Esophagus mucosa (tissue), 1 donor: ENCODE measurements at regions not wholly inside any gene's neighbourhood (a gene's known extent, or its start where the extent isn't known, plus 50 kb on each side); places are given as distances from the start of the nearest gene placed in this dataset.
A peak's percentile ranks its signal among the peaks of the same experiment; 100 is the strongest.
"Not testable (repeated sequence)": the region's sequence is repeated elsewhere in the genome, so short reads cannot be mapped to it uniquely, and the experiment has no call there.

ENCODE experiments used
- ATAC-seq: fragments of 200-7000 bp; cut with Tn5 transposase; one replicate; pipeline ENCODE4 v1.9.1; 2020
- donor health status: DM: yes; HTN: yes; CAD: no.

DNA sequence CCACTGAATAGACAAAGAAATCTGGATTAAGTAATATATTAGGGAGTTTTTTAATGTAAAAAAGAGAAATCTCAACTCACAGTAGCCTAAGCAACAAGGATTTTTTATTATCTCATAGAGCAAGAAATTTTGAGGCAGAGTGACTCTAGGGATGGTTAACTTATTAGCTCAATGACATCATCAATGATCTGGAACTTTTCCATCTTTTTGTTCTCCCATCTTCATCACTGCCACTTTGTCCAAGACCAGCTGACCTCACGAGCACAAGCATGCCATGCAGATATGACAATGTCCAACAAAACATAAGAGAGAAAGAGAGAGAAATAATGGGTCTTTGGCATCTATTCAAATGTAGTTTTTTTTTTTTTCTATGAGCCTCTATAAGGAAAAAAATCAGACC is 211.8 kb upstream of the RND3 start:
- ATAC-seq = no peak

DNA sequence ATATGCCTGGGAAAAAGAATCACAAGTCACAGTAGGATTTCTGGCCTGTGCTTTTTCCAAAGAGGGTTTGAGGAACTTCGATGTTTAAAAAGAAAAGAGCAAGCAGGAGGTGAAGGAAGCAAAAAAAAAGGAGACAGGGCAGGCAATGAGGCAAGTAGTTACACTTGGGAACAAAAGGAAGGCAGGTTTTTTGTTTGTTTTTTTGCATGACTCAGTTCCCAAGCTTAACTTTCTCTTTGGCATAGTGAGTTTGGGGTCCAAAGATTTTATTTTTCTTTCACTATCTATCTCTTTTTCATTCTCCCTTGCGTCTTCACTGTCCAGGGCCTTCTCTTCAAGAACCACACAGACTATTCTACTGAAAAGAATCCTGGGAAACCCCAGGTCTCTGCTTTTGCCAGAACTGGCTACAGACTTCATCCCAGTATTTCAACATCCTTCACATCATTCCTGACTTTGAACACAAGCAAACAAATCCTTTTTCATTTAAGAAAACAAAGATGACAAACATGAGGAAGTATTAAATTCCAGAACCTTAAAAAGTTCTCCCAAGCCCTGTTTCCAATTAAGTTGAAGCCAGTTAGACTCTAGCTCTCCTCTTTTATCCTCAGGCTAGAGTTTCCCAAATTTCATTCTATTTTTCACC is 210.7 kb upstream of the RND3 start:
- no peak for ATAC-seq

DNA sequence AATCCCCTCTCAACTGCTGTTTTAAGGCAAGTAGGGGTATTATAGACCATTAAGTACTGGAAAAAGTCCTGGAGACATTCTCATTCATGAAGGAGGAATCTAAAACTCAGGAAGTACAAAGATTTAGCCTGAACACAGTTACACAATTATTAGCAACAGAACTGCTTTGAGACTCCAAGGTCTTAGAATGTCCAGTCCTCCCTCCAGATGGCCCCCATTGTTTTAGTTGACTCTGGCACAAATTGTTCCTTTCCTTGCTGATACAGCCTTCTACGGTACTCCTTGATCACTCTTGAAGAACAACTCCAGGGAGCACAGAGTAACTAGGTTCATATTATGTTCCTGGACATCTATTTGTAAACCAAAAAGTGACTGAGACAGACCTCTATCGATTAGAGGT is 210.1 kb upstream of the RND3 start:
- ATAC-seq = no peak

DNA sequence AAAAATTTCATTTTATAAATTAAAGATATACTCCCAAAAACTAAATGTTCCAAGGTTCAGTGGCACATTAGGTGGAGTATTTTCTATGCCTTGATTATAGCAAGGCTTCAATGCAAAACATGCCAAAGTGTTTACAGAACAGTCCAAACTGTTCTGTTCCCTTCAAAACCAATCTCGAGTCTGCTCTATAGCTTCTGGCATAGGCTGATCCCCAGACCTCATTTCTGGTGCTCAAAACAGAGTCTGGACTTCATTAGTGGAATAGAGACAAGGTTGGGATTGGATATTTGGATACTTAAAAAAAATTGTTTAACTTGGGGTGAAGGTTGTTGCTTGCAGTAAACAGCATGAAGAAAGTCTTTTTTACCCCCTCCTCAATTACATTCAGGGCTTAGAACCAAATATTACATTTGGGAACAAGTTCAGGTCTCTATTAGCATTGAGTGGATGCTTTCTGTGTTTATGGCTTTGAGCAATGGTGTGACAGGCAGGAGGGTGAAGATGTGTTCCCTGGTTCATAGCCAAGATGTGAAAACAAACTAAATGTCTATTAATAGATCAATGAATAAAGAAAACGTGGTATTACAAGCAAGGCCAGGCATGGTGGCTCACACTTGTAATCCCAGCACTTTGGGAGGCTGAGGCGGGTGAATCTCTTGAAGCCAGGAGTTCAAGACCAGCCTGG is 208.1 kb upstream of the RND3 start:
- no peak for ATAC-seq

DNA sequence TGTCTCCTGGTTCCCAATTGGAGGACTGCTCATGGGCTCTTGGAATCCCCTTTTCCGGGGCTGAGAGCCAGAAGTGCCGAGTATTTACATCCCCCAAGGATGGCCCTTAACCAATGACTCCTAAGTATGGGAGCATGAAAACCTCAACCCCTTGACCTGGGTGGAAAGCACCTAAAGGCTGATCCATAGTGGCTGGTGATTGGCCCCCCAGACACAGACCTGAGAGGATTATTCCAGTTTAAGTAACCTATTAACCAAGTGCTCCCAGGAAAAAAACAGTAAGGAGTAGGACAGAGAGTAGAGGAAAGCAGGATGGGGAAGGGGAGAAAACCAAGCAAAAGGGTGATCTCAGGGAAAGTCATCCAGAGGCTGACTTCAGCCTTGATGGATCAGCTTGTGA is 206.1 kb upstream of the RND3 start:
- no peak for ATAC-seq

DNA sequence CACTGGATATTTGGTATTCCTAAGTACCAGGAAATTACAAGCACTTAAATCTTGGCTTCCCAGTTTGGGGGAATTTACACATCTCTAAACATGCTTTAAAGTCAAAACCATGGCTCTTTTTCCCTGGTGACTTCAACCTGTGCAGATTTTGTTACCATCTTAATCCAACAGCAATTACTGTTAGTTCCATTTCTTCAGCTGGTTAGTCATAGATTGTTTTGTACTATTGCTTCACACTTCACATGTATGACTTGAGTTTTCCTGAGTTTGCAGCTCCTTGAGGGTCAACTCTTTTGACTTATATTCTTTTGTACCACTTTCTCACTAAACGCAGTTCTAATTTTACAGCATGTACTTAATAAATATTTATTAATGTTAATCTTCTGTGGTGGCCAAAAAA is 203.4 kb upstream of the RND3 start:
- no peak for ATAC-seq

DNA sequence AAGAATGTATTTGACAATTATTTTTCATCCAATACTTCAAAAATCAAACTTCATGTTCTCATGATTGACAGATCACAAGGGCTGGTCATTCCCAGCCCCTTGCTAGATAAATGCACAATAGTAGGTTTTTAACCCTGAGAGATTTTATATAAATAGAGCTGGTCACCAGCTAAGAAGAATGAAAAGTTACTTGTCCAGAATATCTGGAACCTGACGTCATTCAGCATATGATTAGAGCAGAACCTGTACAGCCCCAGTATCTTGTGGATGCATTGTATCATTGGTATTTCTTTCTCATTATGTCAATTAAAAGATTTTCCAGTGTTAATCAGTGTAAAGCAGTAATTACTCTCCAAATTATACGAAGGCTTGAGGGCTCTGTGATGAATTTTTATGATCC is 202.8 kb upstream of the RND3 start:
- ATAC-seq = no peak

DNA sequence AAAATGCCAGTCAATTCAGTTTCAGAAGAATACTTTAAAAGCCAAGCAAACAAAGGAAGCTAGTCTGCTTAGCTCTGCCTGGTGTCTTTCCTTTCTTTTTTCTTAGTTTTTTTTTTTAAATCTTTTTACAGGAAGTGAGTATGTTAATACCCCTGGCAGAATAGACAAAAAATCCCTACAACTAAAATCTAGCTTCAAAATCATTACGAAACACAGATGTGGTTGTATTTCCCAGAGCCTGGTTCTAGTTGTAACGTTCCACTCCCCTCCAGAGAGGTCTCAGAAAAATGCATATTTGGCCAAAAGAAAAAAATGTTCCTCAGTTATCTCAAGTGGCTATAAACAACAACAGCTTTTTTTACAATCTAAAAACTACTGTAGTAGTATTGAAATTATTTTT is 202.1 kb upstream of the RND3 start:
- ATAC-seq = no peak

DNA sequence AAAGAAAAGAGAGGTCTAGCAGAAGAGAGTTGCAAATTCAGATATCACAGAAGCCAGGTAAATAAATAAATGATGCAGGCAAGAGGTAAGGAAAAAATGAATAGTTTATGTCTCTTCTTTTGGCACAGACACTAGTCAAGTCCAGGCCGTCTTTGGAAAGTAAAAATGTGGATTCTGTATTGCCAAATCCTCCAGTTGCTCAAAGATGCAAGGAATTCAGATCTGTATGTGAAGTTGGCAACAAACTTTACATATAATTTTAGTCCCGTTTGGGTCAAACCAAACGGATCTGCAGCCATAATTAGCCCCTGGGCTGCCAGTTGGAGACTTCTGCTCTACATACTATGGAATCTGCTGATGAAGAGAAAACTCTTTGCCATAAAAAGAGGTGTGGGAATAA is 200.5 kb upstream of the RND3 start:
- no peak for ATAC-seq

DNA sequence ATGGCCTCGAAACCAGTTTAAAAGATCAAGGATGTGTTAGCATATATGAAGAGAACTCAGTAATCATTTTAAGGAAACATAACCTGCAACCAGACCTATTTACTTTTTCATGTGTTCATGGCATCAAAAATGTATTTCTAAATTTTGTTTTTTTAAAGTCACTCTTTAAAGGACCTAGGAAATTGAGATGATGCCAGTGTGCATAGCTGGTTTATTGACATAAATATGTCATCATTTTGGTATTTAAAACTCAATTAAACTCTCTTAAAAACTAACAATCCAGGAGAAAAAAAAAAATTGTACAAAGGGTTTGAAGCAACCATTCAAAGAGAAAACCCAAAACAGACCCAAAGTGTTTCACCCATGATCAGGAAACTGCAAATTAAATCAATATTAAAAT is 198.9 kb upstream of the RND3 start:
- ATAC-seq = no peak

DNA sequence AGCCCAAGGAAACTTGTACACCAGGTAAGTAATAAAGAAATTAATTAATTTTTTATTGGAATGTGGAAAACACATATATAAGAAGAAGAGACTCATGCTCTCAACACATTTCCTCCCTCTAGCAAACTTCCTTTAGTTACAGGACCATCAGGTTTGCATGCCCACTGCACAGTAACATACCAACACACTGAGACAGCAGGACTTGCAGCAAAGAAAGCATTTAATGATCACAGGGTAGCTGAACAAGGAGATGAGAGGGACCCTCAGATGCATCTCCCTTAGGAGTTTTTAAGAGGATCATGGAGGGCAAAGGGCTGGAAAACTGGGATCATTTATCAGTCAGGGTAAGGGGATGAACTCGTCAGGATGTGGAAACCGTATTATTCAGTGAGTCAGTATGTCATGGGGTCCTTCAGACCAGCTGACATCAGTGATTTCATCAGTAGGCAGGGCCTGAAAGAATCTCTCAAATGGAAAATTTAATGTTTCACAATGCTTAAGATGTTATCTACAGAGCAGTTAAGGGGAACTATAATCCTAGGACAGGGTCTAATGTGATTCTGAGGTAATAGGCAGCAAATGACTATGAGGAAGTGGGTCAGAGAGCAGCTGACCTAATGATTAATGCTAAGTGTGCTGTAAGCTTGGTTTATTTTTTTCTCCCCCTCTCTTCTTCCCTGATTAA is 193.8 kb upstream of the RND3 start:
- ATAC-seq = peak; percentile 38

DNA sequence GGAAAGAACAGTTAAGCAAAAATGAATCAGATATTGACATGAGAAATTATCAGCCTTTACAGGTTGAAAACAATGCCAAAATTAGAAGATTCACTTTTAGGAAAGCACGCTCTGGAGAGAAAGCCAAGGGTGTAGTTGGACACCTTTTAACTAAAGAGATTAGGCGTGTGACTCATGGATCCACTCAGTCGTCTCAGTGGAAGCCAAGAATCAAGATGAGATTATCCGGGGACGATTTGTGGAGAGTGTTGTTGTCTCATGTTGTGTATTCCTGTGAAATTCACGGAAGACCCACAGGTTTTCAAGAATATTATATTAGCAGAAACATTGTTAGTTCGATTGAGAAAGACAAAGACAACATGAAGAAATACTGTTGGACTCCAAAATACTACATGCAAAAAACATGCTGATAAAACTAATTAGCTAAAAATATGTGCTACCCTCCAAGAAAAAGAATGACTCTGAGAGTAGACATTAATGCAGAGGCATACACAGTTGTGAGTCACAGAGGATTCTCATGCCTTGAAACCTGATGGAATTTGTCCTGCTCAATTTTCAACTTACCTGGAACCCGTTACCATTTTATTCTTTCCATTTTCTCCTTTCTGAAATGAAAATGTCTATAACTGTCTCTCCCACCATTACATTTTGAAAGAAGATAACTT is 192.1 kb upstream of the RND3 start:
- no peak for ATAC-seq

DNA sequence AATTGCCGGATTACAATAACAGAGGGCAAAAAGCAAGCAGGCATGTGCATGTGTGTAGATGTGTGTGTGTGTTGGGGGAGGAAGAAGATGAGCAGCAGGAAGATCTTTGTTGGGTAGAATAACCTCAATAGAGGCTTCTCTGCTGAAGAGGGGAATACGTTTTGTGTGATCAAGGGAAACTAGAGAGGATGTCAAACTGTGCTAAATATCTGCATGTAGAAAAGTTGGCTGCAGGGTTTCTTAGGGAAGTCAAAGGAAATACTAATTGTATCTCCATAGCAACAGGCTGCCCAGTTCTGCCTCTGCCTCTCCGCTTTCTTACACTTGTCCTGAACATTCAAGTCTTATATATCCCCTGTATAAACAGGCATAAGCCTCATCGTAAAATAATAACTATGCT is 190.1 kb upstream of the RND3 start:
- ATAC-seq = no peak

DNA sequence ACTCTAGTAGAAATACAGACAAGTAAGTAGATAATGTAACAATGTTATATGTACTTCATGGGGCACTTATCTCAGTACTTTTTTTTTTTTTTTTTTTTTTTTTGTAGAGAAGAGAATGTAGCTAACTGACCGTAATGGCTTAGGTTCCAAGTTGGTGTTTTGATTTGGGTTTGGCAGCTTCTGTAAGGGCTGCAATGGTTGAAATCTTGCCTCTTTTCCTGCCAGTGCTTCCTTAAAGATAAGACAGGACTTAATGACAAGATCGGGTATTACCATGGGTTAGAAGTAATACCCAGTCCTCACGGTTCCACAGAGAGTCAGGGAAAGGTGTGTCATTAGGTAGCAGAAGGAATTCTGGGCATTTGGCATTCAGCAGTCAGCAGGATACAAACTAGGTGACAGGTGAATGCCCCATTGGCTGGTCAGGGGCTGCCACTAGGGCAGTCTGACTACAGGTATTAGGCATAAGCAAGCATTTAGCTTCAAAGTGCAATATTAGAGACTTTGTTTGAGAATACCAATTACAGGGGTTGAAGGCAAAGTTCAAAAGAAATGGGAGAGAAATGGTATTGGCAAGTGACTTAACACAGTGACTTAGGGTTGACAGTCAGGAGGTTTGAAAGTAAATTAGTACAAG is 189.4 kb upstream of the RND3 start:
- ATAC-seq = no peak

DNA sequence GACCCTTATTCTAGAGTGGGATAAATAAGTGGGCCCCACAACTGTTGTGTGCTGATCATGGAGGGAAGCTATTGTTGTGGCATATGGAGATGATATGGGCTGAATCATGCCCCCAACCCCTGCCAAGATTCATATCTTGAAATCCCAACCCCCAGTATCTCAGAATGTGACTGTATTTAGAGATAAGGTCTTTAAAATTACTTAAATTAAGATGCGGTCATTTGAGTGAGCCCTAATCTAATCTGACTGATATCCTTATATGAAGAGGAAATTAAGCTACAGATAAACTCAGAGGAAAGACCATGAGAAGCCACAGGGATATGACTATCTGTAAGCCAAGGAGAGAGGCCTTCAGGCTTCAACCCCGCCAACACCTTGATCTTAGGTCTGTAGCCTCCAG is 188.3 kb upstream of the RND3 start:
- ATAC-seq = no peak

DNA sequence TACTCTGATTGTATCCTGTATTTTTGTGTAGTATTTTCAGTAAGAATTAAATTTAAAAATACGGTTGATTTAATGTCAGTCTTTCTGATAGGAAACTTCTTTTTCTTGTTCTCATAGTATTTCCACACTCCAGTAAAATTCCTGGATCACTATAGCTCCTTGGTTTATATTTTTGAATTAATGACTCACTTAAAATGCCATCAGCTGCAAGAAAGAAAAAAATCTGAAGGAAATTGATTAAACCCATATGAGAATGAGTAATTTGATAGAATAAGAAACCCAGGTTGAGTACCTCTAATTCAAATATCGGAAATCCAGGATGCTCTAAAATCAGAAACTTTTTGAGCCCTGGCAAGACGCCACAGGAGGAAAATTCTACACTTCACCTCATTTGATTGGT is 186.8 kb upstream of the RND3 start:
- ATAC-seq = no peak

DNA sequence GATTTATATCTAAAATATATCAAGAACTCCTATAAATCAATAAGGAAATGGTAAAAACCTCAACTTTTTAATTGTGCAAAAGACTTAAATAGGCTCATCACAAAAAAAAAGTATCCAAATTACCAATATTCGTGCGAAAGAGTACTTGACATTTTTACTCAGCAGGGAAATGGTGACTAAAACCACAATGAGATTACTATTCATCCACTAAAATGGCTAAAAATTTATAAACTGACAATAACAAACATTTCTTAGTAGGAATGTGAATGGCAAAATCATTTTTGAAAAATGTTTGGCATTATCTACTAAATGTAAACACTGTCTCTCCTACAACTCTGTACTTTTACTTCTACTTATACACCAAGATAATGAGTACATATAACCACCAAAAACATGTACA is 184.8 kb upstream of the RND3 start:
- no peak for ATAC-seq

DNA sequence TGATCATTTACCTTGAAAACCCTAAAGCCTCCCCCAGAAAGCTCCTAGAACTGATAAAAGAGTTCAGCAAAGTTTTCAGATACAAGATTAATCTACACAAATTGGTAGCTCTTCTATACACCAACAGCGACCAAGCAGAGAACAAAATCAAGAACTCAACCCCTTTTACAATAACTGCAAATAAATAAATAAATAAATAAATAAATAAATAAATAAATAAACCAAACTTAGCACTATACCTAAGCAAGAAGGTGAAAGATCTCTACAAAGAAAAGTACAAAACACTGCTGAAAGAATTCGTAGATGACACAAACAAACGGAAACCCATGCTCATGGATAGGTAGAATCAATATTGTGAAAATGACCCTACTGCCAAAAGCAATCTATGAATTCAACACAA is 182.0 kb upstream of the RND3 start:
- ATAC-seq = no peak

DNA sequence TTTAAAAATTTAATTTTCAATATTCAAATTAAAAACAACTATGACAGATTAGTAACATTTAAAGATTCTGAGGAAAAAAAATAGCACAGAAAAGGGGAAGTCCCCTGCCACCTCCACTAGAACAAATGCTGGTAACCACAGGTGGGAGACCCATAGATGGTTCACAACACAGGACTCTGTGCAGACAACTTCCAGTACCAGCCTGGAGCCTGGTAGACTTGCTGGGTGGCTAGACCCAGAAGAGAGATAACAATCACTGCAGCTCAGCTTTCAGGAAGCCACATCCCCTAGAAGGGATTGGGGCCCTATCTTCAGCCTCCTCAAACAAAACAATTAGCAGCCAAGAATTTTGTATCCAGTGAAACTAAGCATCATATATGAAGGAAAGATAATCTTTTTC is 179.6 kb upstream of the RND3 start:
- not testable (repeated sequence) for ATAC-seq

DNA sequence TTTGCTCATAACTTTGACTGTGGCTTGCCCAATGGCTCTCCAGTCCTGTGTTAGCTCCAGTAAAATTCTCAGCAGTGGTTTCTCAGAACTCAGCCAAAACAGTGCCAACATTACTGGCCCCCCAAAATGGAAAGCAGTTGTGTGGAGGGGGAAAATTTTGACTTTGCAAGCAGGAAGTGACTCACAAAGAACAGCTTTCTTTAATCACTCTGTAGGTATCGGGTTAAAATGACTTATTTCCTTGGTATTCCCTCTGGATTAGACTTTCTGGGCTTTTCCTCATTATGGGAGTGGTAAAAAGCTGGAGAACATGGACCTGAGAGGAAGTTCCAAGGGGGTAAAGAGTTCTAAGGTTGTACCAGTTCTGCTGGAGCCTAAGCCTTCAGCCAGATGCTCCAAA is 175.7 kb upstream of the RND3 start:
- ATAC-seq = no peak

DNA sequence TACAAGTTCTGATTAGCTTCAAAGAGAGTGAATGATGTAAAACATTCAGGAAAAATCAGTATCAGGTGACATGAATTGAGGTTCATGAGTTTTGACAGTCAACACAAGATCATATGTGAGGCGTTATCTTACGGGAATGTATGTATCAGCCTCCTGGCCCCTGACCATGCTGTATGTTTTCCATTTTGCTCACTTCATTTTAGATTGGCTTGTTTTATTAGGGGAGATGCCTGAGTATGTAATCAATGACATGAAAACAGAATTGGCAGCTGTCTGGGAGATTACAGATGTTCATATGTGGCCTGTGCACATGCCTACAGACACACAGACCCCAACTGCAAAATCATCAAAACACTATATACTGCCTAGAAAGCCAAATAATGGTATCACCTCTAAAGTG is 168.5 kb upstream of the RND3 start:
- ATAC-seq = no peak

DNA sequence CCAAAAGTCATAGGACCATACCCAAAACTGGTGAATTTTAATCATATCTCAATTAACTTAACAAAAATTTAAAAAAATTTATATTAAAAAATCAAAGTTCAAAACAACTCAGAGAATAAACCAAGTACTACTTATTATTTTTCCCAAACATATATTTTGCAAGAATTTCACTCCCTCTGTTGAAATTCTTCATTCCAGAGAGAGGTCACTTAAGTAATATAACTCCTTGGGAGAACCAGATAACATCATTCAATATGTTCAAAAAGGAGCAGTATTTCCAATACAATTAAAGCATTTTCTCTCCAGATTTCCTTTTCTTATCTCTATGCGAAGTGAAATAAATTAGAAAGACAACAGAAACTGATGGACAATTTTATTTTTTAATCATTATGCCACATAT is 165.9 kb upstream of the RND3 start:
- no peak for ATAC-seq

DNA sequence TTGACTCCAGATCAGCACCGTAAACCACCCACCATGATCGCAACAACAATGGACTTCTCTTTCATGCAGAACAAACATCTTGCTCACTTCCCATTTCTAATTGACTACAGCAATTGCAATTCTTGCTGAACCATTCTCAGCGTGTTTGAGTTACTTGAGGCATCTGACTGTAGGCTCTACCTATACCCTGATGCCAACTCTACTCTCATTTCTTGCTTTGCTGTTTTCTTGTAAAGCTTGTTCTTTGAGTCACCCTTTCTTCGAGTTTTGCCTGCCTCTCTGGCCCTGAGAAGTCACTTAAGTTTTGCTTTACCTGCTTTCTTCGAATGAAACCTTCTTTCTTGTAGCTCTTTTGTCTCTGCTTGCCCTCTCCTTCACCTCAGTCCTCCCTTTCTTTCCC is 160.5 kb upstream of the RND3 start:
- ATAC-seq = peak; percentile 67
